ENCODE measurements at regions not wholly inside any gene's neighbourhood (a gene's known extent, or its start where the extent isn't known, plus 50 kb on each side); places are given as distances from the start of the nearest gene placed in this dataset.

- no peak overlapping the region for H3K27ac Mint-ChIP-seq
Observed at GRCh38 chr13:34421858-34422475, 520.1 kb upstream of the NBEA start.

GRCh38 chr13:34422956-34423355 lies 519.1 kb upstream of the NBEA start:
- no peaks in the 10 kb centered on the region for H3K4me1 Mint-ChIP-seq
- POLR2A ChIA-PET, result no interaction called here
- H3K4me3 Mint-ChIP-seq, result no peak overlapping the region

More at GRCh38 chr13:34421858-34422475, 520.1 kb upstream of the NBEA start:
- no peaks in the 10 kb centered on the region for H3K79me2 ChIP-seq (ENCODE audit: control insufficient read depth, insufficient read depth, low read length)
- DNase-seq, result no peak
- no peak overlapping the region for H3K4me3 Mint-ChIP-seq
- H3K9me3 Mint-ChIP-seq (ENCODE audit: insufficient read depth), result no peaks in the 10 kb centered on the region
- WGBS (ENCODE audit: insufficient coverage), result no CpG with 5 or more reads among the region's 4 CpGs
- H3K4me3 ChIP-seq (ENCODE audit: control extremely low read depth in 1 of 5, extremely low read depth in 1 of 5, insufficient read depth in 1 of 5, low read depth in 2 of 5, low read length in 4 of 5), result no peak overlapping the region
- no peaks in the 10 kb centered on the region for H4K20me1 ChIP-seq (ENCODE audit: control insufficient read depth, insufficient read depth, low read length, poor library complexity, severe bottlenecking)
- H2AFZ ChIP-seq (ENCODE audit: insufficient read depth, low read depth, low read length, poor library complexity, severe bottlenecking), result no peak overlapping the region
- H3K4me1 ChIP-seq (ENCODE audit: control insufficient read depth in 2 of 2, insufficient read depth in 2 of 2, low read length in 2 of 2), result no peaks in the 10 kb centered on the region
- H3K27ac ChIP-seq (ENCODE audit: low read length in 2 of 2), result no peak overlapping the region
- H3K9ac ChIP-seq (ENCODE audit: low read length), result no peak overlapping the region
- POLR2A ChIA-PET, result no interaction called here
- no peaks in the 10 kb centered on the region for H3K27me3 Mint-ChIP-seq
- no peak for ATAC-seq (ENCODE audit: low read depth)
- H3K9me3 ChIP-seq (ENCODE audit: control extremely low read depth in 1 of 3, control insufficient read depth in 2 of 3, insufficient read depth in 1 of 3, low read length in 2 of 3), result peaks cover 0 to 2% (median 0%) of the 10 kb centered on the region in 3 donors
- no peak overlapping the region for H3K4me2 ChIP-seq (replicated peaks; ENCODE audit: low read depth, low read length, poor library complexity, severe bottlenecking)
- H3K27me3 ChIP-seq (replicated peaks in 1 of 4; ENCODE audit: control extremely low read depth in 1 of 4, control insufficient read depth in 3 of 4, insufficient read depth in 4 of 4, low read length in 3 of 4), result no peaks in the 10 kb centered on the region
- H3K4me1 Mint-ChIP-seq, result no peaks in the 10 kb centered on the region
- no peak for TF ChIP-seq EZH2 (IDR thresholded peaks at IDR 0.05; ENCODE audit: borderline replicate concordance, insufficient read depth, low read depth, low read length, poor library complexity, severe bottlenecking)
- no peaks in the 10 kb centered on the region for H3K36me3 ChIP-seq (replicated peaks in 1 of 2; ENCODE audit: control extremely low read depth in 1 of 2, control insufficient read depth in 1 of 2, extremely low read depth in 1 of 2, insufficient read depth in 2 of 2, low read length in 1 of 2)
- CTCF ChIA-PET, result no interaction called here
- intact Hi-C loops (cut with micrococcal nuclease), result no loop called here

More at GRCh38 chr13:34422956-34423355, 519.1 kb upstream of the NBEA start:
- Histone ChIP-seq H3K9ac (ENCODE audit: low read length) (no peak overlapping the region), H3K4me1 (ENCODE audit: control insufficient read depth in 2 of 2, insufficient read depth in 2 of 2, low read length in 2 of 2) (no peaks in the 10 kb centered on the region), H2AFZ (ENCODE audit: insufficient read depth, low read depth, low read length, poor library complexity, severe bottlenecking) (no peak overlapping the region), H3K9me3 (ENCODE audit: control extremely low read depth in 1 of 3, control insufficient read depth in 2 of 3, insufficient read depth in 1 of 3, low read length in 2 of 3) (no peaks in the 10 kb centered on the region), H3K27me3 (replicated peaks in 1 of 4; ENCODE audit: control extremely low read depth in 1 of 4, control insufficient read depth in 3 of 4, insufficient read depth in 4 of 4, low read length in 3 of 4) (no peaks in the 10 kb centered on the region), H3K36me3 (replicated peaks in 1 of 2; ENCODE audit: control extremely low read depth in 1 of 2, control insufficient read depth in 1 of 2, extremely low read depth in 1 of 2, insufficient read depth in 2 of 2, low read length in 1 of 2) (no peaks in the 10 kb centered on the region), H3K4me3 (ENCODE audit: control extremely low read depth in 1 of 5, extremely low read depth in 1 of 5, insufficient read depth in 1 of 5, low read depth in 2 of 5, low read length in 4 of 5) (no peak overlapping the region), H3K27ac (ENCODE audit: low read length in 2 of 2) (no peak overlapping the region), H3K4me2 (replicated peaks; ENCODE audit: low read depth, low read length, poor library complexity, severe bottlenecking) (no peak overlapping the region), H3K79me2 (ENCODE audit: control insufficient read depth, insufficient read depth, low read length) (no peaks in the 10 kb centered on the region), H4K20me1 (ENCODE audit: control insufficient read depth, insufficient read depth, low read length, poor library complexity, severe bottlenecking) (no peaks in the 10 kb centered on the region)
- ATAC-seq (ENCODE audit: low read depth), result no peak
- no peaks in the 10 kb centered on the region for H3K9me3 Mint-ChIP-seq (ENCODE audit: insufficient read depth)
- whole genome bisulfite sequencing (ENCODE audit: insufficient coverage), result 95% methylated on average over 6 of the region's 6 CpGs
- no peak for DNase-seq
- CTCF ChIA-PET, result no interaction called here
- H3K27me3 Mint-ChIP-seq, result no peaks in the 10 kb centered on the region
- no peak overlapping the region for H3K27ac Mint-ChIP-seq
- TF ChIP-seq, protein P1, sequence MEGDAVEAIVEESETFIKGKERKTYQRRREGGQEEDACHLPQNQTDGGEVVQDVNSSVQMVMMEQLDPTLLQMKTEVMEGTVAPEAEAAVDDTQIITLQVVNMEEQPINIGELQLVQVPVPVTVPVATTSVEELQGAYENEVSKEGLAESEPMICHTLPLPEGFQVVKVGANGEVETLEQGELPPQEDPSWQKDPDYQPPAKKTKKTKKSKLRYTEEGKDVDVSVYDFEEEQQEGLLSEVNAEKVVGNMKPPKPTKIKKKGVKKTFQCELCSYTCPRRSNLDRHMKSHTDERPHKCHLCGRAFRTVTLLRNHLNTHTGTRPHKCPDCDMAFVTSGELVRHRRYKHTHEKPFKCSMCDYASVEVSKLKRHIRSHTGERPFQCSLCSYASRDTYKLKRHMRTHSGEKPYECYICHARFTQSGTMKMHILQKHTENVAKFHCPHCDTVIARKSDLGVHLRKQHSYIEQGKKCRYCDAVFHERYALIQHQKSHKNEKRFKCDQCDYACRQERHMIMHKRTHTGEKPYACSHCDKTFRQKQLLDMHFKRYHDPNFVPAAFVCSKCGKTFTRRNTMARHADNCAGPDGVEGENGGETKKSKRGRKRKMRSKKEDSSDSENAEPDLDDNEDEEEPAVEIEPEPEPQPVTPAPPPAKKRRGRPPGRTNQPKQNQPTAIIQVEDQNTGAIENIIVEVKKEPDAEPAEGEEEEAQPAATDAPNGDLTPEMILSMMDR (IDR thresholded peaks at IDR 0.05), result no peak
- TF ChIP-seq EZH2 (IDR thresholded peaks at IDR 0.05; ENCODE audit: borderline replicate concordance, insufficient read depth, low read depth, low read length, poor library complexity, severe bottlenecking), result no peak
- intact Hi-C loops (cut with micrococcal nuclease), result no loop called here
